DMS53 treated with DMSO at 0.1 percent for 48 hours (cell line): ENCODE measurements at regions not wholly inside any gene's neighbourhood (a gene's known extent, or its start where the extent isn't known, plus 50 kb on each side); places are given as distances from the start of the nearest gene placed in this dataset.
A peak's percentile ranks its signal among the peaks of the same experiment; 100 is the strongest.

Source experiments
- DNase-seq: peaks from one replicate; lab custom pipeline; 2025; ENCODE audit not compliant: unreplicated experiment; lab: John Stamatoyannopoulos, UW

DNA sequence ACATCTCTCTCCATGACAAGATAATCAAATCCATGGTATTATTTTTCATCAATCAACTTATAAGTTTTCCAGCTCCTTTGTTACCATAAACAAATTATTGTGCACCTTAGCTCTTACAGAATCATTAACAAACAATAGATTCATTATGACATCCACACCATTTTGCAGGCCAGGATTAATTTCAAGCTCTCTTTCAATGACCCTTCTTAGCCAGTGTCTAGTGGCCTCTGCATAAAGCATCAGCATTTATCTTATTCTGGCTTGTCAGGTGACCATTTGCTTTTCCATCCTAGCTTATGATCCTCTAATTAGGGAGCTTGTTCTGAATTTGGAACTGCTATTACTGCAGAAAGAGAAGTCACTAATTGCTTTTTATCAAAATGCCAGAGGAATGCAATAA, 806.2 kb upstream of the CHAC2 start:
- no peak for DNase-seq

DNA sequence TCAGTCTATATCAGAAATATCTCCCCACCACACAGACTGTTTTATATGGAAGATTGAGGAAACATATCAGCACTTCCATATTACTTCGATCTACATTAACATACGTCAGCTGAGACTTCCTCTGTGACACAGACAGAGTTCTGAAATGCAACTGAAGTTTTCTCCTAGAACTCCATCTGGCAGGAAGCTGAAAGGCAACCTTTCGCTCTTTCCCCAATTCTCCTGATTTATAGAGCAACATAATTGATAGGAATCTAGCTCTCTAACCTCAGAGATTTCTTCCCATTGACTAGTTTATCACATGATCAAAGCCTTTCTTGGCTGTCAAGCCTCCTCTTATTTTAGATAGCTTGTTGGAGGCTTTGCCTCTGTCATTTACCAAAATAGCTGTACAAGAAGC, 806.7 kb upstream of the CHAC2 start:
- no peak for DNase-seq

DNA sequence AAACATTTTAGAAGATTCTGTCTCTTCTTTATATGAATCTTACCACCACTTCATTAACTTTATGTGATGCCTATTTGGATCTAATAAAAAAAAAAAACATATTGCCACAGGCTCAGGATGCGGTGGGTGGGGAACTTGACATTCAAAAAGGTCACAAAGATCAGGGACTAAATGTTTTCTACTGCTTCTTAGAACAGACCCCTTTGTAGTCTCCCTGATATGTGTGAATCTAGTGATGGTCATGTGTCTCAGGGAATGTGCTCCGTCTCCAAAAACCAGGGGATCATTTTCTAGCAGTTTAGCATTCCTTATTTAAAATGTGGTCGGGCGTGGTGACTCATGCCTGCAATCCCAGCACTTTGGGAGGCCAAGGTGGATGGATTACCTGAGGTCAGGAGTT, 807.8 kb upstream of the CHAC2 start:
- DNase-seq, result no peak

DNA sequence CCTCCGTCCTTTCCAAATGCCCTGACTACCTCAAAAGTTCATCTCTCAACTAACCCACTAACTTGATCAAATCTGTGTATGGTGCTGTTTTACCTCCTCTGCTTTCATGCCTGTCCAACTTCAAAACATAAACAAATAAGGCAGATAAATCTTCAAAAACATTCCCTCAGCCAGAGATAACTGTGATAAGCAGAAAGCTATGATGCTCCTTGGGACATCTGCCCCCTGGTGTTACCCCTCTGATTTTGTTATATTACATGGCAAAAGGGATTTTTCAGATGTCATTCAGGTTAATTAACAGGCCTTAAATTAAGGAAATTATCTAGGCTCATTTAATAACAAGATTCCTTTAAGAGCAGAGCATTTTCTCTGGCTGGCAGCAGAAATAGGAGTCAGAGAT, 810.8 kb upstream of the CHAC2 start:
- no peak for DNase-seq

DNA sequence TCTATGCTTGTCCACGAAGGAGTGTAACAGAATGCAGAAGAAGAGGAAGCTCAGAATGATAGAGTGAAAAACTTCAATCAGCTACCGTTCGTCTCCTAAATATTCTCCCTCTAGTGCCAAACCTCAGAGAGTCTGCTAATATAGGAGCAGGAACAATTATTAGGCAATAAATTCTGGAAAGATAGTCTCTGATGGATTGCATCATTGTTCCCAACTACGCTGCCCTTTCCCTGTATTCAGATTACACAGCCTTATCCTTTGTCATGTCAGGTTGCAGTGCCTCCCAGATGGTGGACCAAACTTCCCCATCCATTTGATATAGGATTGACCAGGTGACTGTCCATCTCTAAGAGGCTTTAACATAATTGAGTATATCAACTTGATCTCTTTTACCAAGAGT, 811.5 kb upstream of the CHAC2 start:
- no peak for DNase-seq

DNA sequence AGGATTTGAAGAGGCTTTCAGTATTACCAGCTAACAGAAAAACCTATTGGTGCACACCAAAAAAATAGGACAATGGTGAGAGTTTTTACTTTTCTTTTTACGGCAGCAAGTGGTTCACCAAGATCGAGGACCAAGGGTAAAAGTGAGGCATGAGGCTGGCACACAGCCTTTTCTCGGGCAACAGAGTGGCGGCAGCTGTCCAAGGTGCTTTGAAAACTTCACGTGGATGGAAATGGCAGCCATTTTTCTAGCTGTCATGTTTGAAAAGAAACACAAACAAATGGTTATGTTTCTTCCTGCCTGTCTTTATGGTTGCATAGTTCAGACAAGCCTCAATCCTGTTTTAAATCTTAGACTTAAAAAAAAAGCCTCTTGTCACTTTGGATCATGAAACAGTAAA, 812.5 kb upstream of the CHAC2 start:
- no peak for DNase-seq

DNA sequence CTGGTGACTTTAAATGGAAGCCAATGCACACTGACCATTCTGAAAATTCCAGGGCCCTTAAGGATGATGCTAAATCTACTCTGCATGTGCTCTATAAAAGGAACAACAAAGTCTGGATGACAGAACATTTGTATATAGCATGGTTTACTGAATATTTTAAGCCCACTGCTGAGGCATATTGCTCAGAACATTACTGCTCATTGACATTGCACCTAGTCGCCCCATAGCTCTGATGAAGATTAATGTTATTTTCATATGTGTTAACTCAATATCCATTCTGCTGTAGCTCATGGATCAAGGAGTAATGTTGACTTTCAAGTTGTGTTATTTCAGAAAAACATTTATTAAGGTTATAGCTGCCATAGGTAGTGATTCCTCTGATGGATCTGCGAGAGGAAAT, 827.5 kb upstream of the CHAC2 start:
- no peak for DNase-seq

DNA sequence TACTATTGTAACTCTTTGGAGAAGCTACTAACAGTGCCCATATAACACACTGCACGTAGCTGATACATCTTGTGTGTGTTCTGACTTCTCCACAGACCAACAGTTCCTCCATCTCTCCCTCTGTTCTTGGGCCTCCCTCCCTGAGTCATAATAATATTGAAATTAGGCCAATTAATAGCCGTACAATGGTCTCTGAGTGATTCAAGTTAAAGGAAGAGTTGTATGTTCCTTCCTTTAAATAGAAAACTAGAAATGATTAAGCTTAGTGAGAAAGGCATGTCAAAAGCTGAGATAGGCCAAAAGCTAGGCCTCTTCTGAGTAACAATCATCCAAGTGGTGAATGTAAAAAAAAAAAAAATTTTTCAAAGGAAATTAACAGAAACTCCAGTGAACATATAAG, 828.4 kb upstream of the CHAC2 start:
- DNase-seq, result no peak

DNA sequence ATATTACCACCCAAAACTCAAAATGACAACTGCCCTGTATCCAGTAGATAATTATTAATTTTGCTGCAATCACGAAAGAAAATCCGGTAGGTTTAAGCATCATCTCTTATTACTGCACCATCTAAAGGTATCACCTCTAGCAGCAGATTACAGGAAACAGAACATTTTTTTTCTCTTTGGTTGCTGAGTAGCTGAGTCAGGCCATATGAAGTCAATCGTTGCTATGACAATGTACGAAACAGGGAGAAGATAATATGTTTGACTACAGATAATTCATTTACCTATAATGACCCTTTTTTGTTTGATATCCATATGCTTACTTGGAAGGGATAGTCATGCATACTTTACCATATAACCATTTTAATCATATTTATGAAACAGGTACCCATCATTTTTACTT, 831.6 kb upstream of the CHAC2 start:
- DNase-seq, result peak; percentile 82

DNA sequence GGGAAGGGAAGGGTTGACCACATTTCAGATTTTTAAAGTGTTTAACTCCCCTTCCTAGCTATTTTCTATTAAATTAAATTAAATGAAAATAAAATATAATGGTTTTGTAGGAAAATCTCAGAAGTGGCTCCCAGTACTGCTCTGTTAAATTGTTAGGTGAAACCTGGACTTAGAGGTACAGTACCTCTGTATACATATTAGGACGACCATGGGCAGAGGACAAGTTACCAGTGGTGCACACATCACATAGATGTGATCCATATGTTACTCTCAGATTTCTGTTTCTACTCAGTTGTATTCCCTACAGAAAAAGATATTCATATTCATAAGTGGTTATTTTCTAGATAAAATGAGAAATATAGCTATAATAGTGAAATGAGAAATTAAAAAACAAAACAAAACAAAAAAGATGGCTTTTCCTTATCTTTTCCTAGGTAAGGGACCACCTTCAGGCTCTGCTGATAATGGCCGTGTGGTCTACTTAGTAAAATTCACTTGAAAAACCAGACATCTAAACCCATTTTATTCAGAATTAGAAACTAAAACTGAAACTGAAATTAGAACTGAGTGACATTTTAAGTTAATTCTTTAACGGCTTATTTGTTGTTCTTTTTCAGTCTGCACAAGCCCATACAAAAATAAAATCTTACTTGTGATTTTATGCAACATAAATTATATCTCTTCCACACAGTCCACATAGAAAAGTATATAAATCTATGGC, 832.5 kb upstream of the CHAC2 start:
- no peak for DNase-seq

DNA sequence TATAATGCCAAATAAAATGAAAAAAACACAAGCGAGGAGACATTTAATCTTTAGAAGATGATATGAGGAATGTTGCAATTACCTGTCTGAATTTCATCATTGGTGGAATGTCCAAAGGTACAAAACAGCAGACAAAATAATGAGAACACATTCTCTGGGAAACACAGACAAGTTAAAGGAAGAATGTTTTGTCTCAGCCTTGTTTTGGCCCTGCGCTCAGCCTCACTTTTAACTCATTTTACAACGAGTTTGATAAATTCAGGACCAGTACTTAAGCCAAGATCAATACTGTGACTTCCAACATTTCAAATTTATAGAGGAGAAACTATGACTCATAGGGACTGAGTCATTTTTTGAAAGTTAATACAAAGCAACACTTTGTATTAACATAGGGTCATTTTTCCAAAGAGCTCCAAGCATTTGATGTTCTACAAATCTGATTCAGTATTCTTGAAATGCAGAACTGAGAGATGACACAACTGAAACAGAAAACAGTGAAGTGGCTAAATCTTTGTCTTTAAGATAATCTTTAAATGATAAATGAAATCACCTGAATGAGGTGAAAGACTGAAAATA, 833.2 kb upstream of the CHAC2 start:
- DNase-seq, result peak; percentile 59

DNA sequence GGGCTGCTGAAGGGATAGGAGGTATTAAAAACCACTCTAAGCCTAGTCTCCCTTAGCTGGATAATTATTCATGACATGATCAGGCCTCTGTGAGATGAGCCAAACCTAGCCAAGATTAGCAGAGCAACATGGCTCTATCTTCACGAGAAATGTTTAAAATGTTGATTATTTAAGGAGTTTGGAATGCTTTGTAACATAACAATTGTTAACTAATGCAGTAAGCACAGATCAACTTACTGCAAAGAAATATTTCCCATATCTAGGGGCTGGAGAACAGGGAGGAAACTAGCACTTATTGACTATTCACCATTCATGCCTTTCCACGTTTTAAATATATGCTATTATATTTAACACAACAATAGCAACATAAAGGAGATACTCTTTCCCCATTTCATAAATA, 833.7 kb upstream of the CHAC2 start:
- DNase-seq, result no peak

DNA sequence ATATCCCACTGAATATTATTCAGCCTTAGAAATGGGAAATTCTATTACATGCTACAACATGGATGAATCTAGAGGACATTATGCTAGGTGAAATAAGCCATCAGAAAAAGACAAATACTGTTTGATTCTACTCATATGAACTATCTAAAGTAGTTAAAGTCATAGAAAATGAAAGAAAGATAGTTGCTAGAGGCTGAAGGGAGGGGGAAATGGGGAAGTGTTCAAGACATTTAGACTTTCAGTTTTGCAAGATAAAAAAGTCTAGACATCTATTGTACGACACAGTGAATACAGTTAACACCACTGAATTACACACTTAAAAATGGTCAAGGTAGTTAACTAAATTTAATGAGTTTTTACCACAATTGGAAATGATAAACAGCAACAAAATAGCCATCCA, 835.9 kb upstream of the CHAC2 start:
- no peak for DNase-seq

DNA sequence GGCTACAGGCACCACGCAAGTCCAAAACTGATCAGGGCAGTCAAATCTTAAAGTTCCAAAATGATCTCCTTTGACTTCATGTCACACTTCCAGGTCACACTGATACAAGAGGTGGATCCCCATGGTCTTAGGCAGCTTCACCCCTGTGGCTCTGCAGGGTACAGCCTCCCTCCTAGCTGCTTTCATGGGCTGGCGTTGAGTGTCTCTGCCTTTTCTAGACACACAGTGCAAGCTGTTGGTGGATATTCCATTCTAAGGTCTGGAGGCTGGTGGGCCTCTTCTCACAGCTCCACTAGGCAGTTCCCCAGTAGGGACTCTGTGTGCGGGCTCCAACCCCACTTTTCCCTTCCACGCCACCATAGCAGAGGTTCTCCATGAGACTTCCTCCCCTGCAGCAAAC, 838.2 kb upstream of the CHAC2 start:
- DNase-seq, result no peak

DNA sequence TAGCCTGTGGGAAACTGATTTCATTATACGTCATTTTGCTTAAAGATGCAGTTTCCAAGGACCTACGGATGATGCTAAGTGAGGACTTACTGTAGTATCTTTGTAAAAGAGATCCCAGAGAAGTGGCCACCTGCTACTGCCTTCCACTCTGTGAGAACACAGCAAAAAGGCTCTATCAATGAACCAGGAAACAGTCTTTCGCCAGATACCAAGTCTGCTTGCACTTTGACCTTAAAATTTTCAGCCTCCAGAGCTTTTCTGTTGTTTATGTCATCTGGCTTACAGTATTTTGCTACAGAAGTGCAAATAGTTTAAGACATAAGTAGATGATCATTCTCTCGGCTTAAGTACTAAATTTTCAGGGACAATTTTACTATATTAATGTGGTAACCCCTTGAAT, 847.9 kb upstream of the CHAC2 start:
- DNase-seq, result peak; percentile 17

DNA sequence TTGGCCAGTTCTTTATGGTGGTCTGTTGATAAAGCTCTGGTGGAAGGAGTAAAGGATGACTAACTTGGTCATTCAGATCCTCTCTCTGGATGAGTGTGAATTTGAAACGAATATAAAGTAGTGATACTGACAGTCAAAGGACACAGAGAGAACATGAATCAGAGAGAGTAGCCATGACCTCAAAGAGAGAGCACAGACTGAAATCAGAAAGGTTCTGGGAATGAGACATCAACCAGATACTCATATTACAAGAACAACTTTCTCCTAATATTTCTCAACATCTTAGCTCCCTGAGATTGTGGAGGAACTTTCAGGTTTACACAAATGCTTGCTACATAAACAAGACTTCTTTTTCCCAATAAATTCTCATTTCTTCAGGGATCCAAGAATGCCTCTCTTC, 849.1 kb upstream of the CHAC2 start:
- no peak for DNase-seq

DNA sequence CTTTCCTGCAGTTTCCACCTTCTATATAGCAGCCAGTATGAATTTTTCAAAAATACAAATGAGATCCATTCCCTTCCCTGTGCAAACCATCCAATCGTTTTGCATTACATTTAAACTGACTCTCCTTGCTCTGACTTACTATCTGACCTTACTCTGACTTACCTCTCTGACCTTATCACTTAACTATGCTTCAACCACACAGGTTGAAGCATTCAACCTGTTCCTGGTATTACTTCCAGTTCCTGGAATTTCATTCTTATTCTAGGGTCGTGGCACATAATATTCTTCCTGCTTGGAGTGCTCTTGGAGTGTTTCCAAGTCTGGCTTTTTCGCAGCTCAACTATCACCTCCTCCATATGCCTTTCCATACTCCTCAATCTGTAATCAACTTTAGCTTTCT, 850.6 kb upstream of the CHAC2 start:
- DNase-seq, result no peak

DNA sequence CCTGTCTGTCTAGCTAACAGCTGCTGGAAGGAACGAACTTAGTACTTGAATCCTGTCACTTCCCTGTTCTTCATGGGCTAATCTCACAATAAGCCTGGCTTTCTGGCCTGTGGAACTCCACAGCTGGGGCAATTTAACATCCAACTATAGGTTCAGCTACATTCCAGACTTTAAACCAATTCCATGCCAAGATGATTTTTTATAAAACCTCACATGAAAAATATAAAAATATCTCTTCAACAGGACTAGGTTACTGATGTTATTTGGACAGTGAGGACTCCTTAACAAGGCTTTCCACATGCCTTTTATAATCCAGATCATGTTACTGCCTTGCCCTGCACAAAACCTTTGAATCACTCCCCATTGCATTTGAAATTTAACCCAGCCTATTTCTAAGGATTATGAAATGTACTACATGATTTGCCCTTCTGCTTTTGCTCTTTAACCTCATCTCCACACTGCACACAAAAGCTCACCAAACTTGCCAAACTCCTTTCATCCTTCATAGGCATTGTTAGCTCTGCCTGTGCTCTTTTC, 863.2 kb upstream of the CHAC2 start:
- DNase-seq, result no peak

DNA sequence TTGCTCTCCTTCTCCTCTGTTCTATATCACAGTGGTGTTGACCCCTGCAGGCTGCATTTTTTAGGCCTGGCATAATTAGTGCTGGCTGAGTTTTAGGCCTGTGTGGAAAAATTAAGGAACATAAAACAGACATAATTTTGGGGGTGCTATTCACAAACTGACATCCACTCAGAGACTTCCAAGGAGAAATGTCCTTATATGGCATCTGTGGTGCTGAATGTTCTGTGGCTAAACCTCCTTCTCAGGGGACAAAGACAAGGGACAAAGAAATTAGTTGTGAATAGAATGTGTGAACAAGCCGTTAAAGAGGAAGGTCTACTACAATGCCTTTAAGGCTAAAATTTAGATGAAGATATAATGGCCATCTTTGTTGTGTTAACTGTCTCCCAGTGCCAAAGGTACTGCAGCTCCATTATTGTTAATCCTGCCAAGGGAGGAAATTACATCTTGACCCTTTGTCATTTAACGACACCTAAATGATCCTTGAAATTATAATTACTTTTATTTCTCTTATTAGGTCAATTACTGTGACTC, 870.0 kb upstream of the CHAC2 start:
- DNase-seq, result no peak

DNA sequence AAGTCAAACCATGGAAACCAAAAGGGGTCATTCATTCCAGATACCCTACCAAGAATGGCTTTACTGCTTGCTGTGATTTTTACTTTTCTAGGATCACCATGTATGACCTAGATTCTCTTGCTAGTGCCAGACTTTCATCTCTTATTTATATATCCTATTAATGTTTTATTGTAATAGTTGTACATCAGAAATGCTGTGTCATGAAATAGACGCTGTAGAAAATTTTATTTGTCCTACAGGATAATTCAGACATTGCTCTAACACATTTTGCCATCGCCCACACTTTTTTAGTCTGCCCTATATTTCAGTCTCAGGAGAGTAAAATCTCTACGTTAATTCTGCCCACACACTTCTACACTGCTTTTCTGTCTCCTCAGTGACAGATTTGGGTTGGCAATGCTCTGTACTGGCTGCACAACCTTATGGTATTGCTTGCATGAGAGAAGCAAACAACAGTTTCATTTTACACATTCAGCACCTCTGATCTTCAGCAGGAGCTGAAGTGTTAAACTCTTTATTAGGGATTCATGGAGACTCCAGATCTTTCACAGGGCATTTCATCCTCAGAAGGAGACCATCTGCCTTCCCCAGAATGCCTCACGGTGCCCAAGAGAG, 871.8 kb upstream of the CHAC2 start:
- DNase-seq, result no peak

DNA sequence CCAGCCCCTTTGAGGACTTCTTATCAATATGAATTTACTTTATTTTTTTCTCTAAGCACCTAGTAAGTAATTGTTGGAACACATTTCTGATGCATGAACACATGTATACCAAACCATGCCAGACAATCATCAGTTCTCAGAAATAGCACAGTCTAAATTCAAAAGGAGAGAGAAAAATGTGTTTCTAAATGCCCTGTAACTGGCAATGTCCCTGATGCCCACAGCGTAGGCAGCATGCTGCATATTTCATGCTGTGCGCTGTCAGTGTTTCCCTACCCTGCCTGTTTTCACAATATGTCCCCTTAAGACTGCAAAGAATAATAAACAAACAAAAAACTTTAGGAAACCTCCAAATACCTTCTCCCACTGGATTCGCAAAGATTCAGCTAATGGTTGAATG, 881.0 kb upstream of the CHAC2 start:
- no peak for DNase-seq

DNA sequence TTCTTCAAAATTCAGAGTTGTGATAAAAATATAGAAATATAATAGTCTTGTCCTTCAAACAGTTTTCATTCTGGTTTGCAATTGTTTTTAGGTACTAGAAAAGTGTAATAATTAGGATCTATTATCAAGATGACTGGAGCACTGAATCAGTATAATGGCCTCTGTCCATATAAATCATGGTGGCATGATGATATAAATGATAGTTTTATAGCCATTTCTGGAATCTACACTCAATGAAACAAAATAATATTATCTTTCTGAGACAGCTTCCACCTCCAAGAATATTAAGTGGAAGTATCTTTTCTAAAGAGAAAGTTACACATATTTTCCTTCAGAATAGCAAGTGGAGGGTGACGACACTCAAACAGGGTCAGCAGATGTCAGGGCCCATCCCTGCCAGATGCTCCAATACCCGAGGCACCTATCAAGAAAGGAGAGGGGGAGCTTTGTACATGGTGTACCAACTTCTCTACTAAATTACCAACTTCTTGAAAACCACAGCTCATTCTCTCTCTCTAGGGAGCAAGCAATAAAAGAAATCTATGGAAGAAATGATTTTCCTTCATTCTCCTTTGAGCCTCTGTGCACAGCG, 882.7 kb upstream of the CHAC2 start:
- DNase-seq, result no peak
